AG09309 (cell line): ENCODE measurements at regions not wholly inside any gene's neighbourhood (a gene's known extent, or its start where the extent isn't known, plus 50 kb on each side); places are given as distances from the start of the nearest gene placed in this dataset.

Experiments
- DNase-seq: peaks from one replicate; pipeline ENCODE4 v3.0.0-alpha.2; 2010; ENCODE audit warnings: low read depth
- H3K4me3 ChIP-seq: 2 replicates; pipeline ENCODE4 v1.5.1; 2011; ENCODE audit warnings: mild to moderate bottlenecking, low read depth, low read length, moderate library complexity; ENCODE audit not compliant: control insufficient read depth
- CTCF ChIP-seq: IDR thresholded peaks from 2 replicates; pipeline ENCODE4 v1.5.1; 2011; ENCODE audit warnings: mild to moderate bottlenecking, low read depth, low read length, inconsistent platforms; ENCODE audit not compliant: insufficient read depth, control insufficient read depth; ENCODE audit errors: missing control alignments

DNA sequence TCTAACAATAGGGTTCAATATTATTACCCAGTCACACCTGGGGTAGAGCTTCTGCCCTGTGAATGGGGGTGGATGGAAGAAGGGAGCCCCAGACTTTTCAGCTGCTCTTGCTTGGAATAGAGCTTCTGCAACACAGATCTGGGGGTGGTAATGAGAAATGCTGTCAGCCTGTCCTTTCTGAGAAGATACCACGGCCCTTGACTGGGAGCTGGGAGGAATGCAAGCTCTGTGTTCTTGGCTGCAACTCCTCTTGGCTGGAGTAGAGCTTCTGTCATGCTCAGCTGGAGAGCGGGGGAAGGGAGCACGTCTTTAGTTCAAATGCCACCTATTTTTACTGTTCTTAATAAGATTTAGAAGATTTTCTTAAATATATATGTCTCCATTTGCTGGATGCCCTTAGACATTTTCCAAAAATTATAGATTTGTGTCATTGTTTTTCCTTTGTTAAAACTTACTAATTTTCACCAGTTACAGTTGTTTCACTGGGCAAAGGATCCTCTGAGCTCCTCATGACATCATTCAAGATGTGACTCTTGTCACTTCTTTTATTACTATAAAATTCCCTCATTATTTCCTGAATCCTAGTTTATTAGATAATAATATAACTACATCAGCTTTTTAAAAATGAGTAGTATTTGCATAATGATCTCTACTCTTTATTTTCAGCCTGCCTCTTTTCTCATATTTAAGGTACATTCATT is 180.0 kb upstream of the TGFBR2 start:
- TF ChIP-seq CTCF: no peak
- no peak for DNase-seq
- no peak overlapping the region for H3K4me3 ChIP-seq

DNA sequence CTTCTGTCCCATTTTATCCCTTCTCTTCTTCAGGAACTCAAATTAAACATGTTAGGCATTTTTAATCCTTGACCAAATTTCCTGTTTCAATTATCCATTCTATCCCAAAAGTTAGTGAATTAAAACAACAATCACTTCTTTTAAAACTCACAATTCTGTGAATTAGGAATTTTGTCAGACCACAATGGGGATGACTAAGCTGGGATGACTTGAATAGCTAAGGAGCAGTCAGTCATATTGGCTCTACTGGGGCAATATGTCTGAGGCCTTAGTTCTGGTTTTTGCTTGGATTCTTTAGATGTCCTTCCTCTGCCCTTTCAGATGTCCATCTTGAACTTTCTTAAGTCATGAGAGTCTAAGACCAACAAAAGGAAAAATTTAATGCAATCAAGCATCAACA is 178.2 kb upstream of the TGFBR2 start:
- H3K4me3 ChIP-seq: no peak overlapping the region
- TF ChIP-seq CTCF: no peak
- no peak for DNase-seq

DNA sequence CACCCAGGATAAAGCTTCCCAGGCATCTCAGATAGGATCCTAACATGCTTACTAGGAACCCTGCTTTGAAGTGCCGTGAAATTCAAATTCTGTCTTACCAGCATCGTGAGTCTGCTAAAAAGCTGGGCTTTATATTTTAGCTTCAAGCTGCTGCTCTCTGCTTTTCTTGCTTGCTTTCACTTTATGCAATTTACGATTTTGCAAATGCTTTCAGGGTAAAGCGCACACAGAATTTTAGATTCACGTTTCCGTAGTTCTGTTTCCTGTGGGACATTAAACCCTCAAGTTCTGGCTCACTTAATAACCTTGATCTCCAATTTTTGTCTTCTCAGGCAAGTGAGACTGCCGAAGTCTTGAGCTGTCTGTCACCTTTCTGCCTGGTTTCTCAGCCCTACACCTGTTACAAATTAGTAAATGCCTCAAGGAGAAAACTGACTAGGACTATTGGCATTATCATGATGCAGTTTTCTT is 170.5 kb upstream of the TGFBR2 start:
- peak overlapping the region; percentile 12 for H3K4me3 ChIP-seq
- no peak for TF ChIP-seq CTCF
- DNase-seq: no peak

DNA sequence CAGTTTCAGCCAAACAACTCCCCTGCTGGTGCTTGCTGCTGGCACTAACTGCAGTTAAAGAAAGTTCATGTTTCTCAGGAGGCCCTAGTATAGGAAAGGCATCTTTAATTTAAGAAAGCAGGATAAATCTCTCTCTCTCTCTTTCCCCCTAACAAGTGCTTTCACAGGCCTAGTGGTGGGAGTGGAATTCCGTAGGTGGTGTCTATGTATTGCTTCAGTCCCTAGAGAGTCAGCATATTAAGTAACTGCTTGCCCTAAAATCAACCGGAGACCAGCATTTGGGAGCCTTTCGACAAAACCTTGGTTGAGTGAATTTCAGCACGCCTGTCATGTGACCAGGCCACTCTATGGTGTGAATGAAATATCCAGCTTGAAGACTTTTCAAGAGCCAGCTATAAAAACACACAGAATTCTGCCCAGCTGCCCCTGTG is 169.2 kb upstream of the TGFBR2 start:
- TF ChIP-seq CTCF: no peak
- no peak overlapping the region for H3K4me3 ChIP-seq
- DNase-seq: no peak

GRCh38 chr3:30438126-30438525 is 168.3 kb upstream of the TGFBR2 start:
- H3K4me3 ChIP-seq: no peak overlapping the region
- no peak for DNase-seq
- TF ChIP-seq CTCF: no peak

GRCh38 chr3:30439451-30440053 is 166.8 kb upstream of the TGFBR2 start:
- no peak overlapping the region for H3K4me3 ChIP-seq
- TF ChIP-seq CTCF: no peak
- DNase-seq: no peak
